DMS153 (cell line): ENCODE measurements at regions not wholly inside any gene's neighbourhood (a gene's known extent, or its start where the extent isn't known, plus 50 kb on each side); places are given as distances from the start of the nearest gene placed in this dataset.
A peak's percentile ranks its signal among the peaks of the same experiment; 100 is the strongest.

ENCODE experiments used
- DNase-seq: peaks from one replicate; lab custom pipeline; 2025; lab: John Stamatoyannopoulos, UW

DNA sequence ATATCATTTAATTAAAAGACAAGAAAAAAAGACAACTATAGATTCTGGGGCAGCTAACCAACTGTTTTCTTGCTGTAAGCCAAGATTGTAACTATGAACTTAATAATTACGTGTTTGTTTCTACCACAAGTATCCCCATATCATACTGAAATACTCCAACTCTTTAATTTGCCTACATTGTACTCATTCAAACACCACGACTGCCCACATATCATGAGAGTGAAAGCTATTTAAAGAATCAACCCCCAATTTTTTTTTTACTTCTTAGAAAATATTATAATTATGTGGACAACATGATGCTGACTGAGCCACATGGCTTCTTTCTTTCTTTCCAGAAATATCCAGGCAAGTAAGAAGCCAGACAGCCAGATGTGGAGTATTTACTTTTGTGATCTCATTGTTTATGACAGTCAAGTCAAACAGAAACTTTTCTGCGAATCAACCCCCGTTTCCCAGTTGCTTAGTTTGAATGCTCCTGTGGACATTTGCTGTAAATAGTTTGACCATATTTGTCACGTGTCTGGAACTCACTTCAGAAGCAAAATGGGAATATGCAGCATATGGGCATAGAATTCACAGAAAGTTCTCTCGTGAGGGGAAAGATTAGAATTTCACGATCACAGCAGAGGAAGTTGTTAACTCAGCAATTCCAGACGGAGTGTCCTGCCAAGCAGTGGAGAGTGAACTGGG is 126.8 kb upstream of the PSMD7 start:
- DNase-seq = no peak

DNA sequence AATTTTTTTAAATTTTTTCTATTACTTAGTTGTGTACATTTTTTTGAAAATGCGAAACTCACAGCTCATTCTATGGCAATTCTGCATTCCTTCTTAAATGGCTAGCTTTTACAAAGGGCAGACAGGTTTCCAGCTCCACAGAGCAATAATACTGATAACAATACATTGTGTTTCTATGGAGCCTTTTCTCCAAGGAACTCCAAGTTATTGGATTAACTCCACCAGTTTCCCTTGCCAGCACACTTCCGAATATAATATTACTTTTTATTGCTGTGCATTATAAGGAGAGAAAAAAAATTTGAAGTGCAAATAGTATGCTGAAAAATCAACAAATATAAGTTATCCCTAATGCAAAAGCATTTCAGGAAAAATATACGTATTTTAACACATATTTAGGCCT is 127.5 kb upstream of the PSMD7 start:
- DNase-seq = no peak

DNA sequence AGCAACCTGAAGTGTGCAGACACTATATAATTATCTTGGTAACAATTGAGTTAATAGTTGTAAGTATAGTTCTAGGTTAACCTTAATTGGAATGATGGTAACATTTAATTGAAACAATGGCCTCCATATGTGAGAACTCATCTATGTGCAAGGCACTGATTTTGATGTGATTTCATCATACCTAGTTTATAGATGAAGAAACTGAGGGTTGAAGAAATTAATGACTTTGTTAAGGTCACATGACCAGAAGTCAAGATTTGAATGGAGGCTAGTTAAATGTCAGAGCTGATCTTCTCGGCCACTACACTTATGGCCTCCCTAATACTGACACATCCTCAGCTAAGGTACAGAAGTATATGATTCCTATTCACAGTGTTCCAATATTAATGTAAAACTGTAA is 128.2 kb upstream of the PSMD7 start:
- no peak for DNase-seq

DNA sequence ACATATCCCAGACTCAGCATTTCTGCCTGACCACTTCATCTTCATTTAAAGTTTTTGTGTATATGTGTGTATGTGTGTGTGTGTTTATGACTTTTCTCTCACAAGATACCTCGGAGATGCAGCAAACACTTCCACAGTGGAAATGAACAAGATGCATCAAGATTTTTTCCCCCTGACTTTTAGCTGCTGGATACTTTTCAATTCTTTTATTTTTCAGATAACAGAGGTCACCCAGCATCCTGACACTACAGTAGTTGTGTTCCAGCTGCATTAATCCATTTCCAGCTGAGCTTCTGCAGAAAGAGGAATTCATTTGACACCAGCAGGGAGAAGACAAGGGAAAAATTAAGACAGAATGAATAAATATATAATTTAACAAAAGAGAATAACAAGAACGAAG is 130.2 kb upstream of the PSMD7 start:
- DNase-seq = no peak

DNA sequence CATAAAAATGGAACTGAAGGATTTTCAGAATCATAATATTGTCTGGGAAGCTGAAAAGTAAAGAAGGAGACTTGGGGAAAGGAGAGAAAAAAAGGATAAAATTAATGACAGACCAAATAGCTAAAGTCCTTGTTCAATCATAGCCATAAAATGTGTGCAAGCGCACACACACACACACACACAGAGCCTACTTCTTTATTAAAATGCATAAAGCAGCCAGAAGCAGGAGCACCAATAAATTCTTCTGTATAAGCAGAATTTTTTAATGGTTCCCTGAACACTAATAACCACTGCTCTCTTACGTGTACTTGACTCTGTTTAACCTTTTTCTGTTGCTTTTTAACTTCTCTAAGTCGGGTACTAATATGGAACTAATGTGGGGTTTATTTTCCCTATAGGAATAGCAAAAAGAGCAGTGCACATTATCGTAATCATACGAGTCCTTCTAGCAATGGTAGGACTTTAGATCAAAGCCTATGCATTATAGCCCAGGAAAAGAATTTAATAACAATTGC is 131.0 kb upstream of the PSMD7 start:
- no peak for DNase-seq

DNA sequence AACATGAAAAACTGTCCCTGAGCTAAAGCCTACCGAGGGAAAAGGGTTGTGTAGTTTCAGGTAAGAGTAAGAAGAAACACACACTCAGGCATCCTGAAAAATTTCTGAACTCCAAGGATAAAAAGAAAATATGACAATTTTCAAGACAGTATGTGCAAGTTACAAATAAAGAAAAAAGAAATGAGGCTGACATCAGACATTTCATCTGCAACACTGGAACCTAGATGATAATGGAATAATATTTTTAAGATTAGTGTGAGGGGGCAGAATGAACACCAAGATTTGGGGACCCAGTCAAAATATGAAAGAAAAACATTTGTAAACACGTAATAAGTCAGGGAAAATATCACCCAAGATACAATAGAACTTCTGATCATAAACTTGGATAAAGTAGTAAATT is 135.9 kb upstream of the PSMD7 start:
- no peak for DNase-seq

DNA sequence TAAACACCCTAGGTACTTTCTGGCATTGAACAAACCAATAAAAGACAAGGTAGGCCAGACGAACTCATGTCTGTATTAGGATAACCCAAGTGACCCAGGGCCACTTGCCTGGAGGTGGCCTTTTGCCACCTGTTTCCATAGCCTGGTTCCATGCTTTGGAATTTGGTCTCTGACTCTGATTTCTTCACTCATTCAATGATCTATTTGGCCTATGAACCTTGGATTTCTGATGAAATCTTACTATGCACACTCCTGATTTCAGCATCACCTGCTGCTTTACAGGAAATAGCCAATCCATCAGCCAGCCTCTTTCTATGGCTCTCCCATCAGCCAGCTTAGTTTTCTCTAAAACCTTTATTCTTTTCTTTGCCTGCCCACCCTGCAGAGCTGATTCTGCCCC is 142.8 kb upstream of the PSMD7 start:
- no peak for DNase-seq

DNA sequence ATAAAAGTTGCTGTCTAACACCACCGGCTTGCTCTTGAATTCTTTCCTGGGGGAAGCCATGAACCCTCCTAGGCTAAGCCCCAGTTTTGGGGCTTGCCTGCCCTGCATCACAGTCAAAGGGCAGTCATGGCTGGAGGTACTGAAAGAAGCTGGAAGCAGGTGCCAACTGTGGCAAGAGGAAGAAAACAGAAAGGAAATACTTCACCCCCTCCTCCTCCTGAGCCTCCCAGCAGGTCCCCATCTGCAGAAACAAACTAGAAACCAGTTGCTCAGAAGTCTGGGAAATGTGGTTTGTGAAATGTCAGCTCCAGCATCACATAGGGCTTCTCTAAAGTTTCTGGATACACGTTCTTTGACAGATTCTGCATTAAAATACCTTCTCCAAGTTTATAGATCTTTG is 150.0 kb upstream of the PSMD7 start:
- DNase-seq = no peak

DNA sequence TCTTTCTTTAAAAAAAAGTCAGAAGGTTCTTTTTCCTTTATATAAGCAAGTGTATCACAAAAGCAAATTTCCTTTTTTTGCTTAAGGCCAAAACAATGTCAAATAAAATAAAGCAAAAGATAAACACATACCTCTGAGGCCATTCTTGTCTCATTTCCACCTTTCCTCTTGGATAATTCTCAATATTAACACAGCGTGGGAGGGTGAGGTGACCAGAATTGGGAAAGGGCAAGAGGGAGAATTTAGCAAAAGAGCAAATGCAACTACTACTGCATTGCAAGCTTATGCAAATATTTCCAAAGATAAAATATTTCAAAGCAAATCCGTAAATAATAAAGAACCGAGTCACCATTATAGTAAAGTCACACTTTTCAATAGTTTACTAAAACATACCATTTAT is 153.4 kb upstream of the PSMD7 start:
- DNase-seq = no peak

DNA sequence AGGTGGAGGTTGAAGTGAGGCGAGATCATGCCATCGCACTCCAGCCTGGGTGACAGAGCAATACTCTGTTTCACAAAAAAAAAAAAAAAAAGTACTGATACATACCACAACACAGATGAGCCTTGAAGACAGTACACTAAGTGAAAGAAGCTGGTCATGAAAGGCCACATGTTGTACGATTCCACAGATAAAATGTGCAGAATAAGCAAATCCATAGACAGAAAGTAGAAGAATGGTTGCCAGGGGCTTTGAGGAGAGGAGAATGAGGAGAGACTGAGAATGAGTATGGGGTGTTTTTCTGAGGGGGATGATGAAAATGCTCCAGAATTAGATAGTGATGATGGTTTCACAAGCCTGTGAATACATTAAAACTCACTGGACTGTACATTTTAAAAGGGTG is 155.6 kb upstream of the PSMD7 start:
- no peak for DNase-seq

DNA sequence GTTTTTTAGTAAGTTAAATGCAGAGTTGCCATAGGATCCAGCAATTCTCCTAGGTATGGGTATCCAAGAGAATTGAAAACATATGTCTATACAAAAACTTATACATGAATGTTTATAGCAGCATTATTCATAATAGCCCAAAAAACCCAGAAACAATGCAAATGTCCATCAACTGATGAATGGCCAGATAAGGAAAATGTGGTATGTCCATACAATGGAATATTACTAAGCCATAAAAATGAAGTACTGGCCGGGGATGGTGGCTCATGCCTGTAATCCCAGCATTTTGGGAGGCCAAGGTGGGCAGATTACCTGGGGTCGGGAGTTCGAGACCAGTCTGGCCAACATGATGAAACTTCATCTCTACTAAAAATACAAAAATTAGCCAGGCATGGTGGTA is 156.1 kb upstream of the PSMD7 start:
- DNase-seq = no peak

DNA sequence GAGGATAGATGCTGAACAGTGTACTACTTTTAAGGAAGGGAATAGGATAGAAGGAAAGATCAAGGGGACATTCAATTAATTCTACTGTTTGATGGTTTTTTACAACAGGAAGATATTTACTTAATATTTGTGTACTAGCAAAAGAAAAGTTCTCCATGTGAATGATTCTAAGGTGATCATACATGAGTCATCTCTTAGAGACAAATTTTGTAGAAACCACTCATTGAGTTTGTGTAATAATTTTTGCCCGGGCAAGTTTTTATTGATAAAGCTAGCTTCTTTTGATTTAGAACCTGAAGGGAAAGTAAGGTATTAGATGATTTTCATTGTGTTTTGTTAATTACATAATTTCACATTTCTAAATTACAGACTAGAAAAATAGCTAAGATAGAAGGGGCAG is 172.8 kb upstream of the PSMD7 start:
- no peak for DNase-seq

DNA sequence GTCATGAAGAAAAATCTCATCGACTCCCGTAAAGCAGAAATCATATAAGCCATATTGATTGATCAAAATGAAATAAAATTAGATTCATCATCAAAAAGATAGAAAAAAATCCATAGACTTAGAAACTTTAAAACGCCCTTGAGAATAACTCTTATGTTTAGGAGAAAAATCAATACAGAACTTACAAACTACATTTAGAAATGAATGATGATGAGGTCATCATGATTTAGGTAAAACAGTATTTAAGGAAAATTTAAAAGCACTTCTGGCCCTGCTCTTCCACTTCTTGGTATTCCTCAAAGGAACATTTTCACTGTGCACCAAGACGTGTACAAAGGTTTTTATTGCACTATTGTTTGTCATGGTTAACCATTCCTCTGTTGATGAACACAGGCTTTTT is 173.4 kb upstream of the PSMD7 start:
- no peak for DNase-seq

DNA sequence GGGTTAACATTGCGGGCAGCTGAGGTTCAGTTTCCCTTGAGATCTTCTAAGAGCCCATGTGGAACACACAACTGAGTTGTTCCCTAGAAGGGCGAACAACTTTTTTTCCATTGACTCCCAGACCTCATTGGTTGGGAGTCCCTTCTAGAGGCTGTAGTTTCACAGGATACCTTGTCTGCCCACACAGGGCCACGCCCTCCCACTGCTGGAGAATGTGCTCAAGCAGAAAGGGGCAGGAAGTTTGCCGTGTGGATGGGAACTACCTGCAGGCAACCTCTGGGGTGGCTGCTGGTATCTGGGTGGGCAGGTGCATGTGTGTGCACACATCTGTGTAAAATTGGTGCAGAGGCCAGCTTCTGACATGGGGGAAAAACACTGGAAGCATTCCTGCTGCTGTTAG is 178.8 kb upstream of the PSMD7 start:
- no peak for DNase-seq

DNA sequence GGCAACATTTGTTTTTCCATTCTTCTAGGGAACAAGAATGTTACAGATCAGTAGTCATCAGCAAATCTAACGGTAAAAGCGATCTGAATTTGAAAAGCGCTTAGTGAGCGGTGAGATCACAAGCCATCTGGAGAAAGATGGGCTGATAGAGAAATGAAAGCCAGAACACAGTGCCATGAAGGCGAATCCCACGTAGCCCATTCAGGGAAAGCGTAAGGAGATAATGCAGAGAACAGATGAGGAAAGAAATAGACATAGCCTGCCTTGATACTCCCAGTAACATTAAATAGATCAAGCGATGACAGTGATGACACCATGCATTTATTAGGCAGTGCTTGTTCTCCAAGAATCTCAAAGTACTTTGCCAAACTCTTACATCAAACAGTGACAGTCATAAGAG is 183.1 kb upstream of the PSMD7 start:
- no peak for DNase-seq

DNA sequence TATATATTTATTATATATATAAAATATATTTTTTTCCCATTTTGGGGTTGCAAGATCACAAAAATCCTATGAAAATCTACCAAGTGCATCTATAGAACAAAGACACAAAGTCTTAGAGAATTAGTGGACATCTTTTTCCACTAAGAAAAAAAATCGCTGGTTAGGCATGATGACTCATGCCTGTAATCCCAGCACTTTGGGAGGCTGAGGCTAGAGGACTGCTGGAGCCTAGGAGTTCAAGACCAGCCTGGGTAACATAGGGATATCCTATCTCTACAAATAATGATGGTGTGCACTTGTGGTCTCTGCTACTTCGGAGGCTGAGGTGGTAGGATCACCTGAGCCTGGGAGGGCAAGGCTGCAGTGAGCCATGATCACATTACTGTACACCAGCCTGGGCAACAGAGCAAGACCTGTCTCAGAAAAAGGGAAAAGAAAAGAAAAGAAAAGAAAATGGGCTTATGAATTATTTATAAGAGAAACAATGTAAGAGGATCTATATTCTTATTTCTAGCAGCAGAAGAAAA is 185.1 kb upstream of the PSMD7 start:
- no peak for DNase-seq

DNA sequence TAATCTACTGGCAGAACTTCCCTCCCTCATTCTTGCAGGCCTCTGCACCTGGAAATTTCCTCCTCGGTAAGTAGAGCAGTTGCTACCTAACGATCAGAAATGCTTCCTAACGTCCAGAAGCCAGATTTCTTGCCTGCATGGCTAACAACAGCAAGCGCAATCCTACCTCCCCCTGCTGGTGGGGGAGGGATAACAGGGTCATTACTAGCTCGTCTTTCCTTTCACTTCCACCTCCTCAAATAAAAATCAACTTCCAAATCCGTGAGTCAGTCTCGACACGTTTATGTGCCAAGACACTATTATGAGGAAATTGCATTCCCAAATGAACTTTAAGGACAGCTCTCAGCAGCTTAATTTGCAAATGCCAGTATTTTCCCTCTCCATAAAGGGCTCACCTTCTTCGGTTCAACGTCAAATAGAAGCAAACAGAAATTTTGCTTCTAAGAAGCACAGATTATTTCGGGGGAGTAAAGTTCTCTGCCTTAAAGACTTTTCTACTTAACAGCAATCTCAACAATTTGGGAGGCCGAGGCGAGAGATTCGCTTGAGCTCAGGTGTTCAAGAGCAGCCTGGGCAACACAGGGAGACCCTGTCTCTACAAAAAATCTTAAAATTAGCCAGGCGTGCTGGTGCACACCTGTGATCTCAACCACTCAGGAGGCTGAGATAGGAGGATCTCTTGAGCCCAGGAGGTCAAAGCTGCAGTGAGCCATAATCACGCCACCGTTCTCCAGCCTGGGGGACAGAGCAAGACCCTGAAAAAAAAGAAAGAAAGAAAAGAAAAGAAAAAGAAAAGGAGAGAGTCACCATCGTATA is 188.6 kb upstream of the PSMD7 start:
- no peak for DNase-seq

DNA sequence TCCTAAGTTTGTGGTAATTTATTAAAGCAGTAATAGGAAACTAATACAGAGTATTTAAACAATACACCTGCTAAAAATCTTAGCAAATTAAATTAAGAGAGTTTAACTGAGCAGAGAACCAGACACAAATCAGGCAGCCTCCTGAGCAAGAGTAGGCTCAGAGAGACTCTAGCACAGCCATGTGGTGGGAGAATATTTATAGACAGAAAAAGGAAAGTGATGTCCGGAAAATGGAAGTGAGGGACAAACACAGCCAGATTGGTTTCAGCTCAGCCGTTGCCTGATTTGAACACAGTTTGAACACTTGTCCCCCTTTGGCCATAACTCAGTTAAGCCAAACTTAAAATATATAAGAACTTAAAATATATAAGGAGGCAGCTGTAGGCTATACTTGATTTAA is 192.6 kb upstream of the PSMD7 start:
- no peak for DNase-seq

DNA sequence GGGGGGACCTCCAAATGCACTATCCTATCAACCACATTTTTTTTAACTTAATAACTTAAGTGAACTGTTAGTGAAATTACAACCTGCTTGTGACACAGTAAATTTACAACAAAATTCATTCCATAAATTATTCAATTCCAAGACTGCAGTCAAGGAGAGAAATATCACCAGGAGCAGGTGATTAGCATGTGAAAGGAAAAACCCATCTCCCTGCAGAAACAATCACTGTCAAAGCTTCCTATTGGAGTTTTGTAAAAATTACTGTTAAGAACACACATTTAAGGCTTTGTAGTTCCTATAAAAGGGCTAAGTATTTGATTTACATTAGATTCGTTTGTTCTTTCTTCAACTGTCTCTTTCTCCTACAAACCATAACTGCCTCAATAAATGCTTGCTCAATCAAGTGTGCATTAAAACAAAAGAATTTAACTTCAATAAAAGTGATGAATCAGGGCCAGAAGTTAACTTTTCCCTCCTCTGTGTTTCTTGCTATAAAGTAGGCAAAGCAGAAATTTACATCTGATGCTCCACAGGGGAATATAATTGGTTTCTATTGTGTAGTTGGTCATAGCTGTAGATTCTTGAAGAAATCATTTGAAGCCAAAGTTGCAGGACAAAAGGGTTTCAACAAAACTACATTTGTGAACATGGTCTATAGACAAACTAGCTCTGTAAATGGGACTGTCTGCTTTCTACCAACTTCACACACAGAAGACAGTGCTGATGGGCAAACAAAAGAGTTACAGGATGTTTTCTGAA is 195.1 kb upstream of the PSMD7 start:
- DNase-seq = no peak

DNA sequence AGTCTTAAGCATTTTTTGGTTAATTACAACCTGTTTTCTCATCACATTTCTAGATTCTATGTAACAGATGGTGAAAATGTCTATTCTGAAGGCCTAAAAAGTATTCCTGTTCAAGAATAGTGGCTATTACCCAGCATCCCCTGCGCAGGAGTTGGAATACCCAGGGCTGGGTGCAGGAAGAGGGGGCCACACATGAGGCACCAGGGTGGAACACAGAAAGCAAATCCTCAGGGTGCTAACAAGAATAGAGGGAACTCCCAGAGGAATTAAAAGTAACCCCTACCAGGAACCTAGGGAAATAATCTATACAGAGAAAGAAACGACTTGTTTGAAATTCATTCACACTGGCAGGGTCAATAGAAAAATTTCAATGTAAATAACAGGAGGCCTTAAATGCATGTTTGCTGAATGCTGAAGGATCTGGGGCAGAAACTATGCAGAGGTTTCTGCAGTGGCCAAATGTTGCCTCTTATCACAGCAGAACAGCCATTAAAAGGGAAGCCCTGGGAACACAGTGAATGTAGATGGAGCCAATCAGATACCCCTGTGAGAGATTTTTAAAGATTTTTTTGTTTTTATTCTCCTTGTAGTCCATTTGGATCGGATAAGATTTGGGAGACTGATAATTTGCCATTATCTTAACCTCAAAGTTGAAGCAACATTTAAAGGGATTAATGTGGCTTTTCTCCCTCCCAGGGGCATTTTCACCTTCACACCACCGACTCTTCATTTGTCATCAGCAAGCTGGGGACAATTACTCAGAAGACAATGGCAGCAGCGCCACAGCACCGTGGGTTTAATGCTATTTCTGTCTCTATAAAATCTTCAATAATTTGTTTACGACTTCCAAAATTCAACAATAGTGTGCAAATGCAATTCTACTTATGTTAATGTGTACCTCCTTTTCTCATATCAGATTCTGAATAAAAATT is 196.0 kb upstream of the PSMD7 start:
- peak; percentile 77 for DNase-seq

DNA sequence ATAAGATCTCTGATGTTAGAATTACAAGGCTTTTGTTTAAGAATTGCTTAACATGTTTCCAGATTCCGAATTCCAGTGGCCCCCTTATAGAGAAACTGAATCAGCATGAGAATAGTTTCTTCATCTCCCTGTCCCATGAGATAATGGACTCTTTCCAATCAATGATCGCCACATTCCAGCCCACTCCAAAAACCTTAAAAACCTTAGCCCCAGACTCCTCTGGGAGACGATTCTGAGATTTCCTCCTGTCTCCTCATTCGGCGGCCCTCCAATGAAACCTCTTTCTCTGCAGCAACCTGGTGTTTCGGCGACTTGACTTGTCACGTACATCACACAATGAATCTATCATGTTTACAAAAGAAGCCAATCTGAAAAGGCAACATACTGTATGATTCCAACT is 197.1 kb upstream of the PSMD7 start:
- no peak for DNase-seq

DNA sequence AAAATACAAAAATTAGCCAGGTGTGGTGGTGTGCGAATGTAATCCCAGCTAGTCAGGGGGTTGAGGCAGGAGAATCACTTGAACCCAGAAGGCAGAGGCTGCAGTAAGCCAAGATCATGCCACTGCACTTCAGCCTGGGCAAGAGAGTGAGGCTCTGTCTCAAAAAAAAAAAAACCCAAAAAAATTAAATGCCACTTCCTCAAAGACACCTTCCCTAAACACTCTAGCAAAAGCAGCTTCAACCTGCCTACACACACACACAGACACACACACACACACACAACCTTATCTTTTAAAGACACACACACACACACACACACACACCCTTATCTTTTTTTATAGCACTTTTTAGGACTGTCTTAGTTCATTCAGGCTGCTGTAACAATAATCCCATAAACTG is 201.7 kb upstream of the PSMD7 start:
- DNase-seq = no peak
